ENCODE measurements at regions not wholly inside any gene's neighbourhood (a gene's known extent, or its start where the extent isn't known, plus 50 kb on each side); places are given as distances from the start of the nearest gene placed in this dataset.
"Not testable (repeated sequence)": the region's sequence is repeated elsewhere in the genome, so short reads cannot be mapped to it uniquely, and the experiment has no call there.

- DNase-seq (ENCODE audit: low read depth in 2 of 2), result no peak
Observed at GRCh38 chr12:94916663-94917062, 86.8 kb downstream of the NDUFA12 start.

GRCh38 chr12:94909663-94910062 is 93.8 kb downstream of the NDUFA12 start:
- DNase-seq (ENCODE audit: low read depth in 2 of 2), result no peak

DNA sequence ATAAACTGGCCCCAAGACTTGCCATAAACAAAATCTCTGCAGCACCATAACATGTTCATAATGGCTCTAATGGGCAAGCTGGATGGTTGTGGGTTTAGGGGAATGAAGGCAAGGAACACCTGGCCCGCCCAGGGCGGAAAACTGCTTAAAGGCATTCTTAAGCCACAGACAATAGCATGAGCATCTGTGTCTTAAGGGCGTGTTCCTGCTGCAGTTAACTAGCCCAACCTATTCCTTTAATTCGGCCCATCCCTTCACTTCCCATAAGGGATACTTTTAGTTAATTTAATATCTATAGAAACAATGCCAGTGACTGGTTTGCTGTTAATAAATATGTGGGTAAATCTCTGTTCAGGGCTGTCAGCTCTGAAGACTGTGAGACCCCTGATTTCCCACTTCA is 97.7 kb downstream of the NDUFA12 start:
- not testable (repeated sequence) for DNase-seq (ENCODE audit: low read depth in 2 of 2)

DNA sequence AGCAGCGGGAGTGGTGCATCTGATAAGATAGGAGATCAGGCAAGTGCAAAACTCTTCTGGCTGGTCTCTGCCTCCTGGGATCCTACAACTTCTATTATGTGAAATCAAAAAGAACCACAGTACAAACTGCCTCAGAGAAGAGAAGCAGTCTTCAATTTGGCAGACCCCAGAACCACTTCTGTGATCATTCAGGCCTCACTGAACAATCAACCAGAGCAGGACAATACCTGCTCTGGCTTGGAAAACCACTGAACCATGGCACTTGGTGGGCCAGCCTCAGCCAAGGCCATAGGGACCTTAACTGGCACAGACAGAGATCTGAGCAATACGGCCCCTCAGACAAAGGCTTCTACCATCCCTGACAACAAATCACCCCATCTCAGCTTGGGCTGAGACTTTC is 103.0 kb downstream of the NDUFA12 start:
- no peak for DNase-seq (ENCODE audit: low read depth in 2 of 2)

- DNase-seq (ENCODE audit: low read depth in 2 of 2), result no peak
Observed at GRCh38 chr12:94898388-94898787, 105.1 kb downstream of the NDUFA12 start.

DNA sequence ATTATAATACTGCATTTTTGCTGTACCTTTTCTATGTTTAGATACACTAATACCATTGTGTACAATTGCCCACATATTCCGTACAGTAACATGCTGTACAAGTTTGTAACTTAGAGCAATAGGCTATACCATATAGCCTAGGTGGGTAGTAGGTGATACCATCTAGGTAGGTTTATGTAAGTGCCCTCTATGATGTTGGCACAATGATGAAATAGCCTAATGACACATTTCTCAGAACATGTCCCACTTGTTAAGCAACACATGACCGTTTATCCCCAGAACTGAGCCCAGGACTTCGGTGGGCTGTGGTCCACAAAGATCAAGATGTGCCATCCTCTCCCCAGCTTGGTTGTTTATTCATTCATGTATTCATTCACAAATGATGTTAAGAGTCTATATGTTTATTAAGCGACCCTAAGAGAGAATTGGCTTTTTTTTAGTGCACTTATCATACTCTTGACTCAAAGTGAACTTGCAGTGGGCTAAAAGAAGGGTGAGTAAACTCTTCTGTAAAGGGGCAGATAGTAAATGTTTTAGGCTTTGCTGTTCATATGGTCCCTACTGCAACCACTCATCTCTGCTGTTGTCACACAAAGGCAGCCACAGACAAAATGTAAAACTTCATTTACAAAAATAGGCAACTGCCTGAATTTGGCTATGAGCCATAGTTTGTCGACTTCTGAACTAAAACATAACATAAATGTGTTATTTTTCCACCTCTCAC is 110.8 kb downstream of the NDUFA12 start:
- DNase-seq (ENCODE audit: low read depth in 2 of 2), result no peak

- DNase-seq (ENCODE audit: low read depth in 2 of 2), result no peak
Observed at GRCh38 chr12:94889445-94890210, 113.9 kb downstream of the NDUFA12 start.

- no peak for DNase-seq (ENCODE audit: low read depth in 2 of 2)
Observed at GRCh38 chr12:94879542-94879941, 124.0 kb downstream of the NDUFA12 start.

GRCh38 chr12:94875525-94875924 is 128.0 kb downstream of the NDUFA12 start:
- DNase-seq (ENCODE audit: low read depth in 2 of 2), result no peak

GRCh38 chr12:94874518-94875302 is 128.8 kb downstream of the NDUFA12 start:
- no peak for DNase-seq (ENCODE audit: low read depth in 2 of 2)

DNA sequence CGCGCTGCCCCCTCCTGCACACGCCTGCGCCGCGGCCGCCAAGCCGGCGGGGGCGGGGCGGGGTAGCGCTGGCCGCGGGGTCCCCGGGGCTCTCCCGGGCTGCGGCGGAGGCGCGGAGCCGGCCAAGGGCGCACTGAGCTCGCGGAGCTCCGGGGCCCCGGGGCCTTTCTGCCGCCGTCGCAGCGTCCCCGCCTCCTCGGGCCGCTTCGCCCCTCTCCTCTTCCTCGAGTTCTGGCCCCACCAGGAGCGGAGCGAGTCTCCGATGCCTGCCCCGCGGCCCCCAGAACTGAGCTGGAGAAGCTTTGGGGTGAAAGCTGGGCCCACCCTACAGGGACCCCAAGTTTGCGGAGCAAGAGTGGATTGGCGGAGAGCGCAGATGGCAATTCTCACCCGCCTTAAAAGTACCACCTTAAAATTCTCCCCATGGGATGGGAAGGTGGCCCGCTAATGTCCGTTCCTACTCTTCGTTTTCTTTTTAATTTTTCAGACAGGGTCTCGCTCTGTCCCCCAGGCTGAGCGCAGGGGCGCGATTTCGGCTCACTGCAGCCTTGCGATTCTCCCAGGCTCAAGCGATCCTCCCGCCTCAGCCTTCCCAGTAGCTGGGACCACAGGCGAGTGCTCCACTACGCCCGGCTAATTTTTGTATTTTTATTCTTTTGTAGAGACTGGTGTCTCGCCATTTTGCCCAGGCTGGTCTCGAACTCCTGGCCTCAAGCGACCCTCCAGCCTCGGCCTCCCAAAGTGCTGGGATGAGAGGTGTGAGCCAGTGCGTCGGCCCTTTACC is 129.6 kb downstream of the NDUFA12 start:
- DNase-seq (ENCODE audit: low read depth in 2 of 2), result no peak

- peak in 1 of 2 donors; percentile 9 for DNase-seq (ENCODE audit: low read depth in 2 of 2)
Observed at GRCh38 chr12:94872971-94873733, 130.3 kb downstream of the NDUFA12 start.

DNA sequence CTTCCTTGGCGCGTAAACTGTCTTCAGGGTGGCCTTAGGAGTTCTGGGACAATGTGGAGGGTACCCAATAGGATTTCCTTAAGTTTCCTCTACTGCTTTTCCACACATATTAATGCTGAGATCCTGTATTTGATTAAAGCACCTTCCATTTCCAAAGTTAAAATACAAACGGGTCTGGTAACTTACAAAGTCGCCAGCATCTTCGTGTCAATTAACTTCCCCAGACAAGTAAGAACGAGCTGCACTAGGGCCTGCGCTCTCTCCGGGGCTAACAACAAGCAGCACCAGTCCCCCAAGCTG is 130.9 kb downstream of the NDUFA12 start:
- DNase-seq (ENCODE audit: low read depth in 2 of 2), result no peak

GRCh38 chr12:94872007-94872653 is 131.4 kb downstream of the NDUFA12 start:
- DNase-seq (ENCODE audit: low read depth in 2 of 2), result no peak

DNA sequence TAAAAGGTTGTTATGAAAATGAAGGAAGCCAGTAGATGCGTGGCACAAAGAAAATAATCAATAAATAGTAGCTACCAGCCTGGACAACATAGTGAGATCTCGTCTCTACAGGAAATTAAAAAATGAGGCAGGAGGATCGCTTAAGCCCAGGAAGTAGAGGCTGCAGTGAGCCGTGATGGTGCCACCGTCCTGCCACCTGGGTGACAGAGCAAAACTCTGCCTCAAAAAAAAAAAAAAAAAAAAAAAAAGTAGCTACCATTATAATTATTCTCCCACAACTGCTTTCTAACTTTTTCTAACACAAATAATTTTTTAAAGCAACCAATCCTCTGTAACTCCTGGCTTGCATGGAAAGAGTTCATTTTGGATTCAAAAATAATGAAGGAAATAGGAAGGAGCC is 133.0 kb downstream of the NDUFA12 start:
- no peak for DNase-seq (ENCODE audit: low read depth in 2 of 2)

- no peak for DNase-seq (ENCODE audit: low read depth in 2 of 2)
Observed at GRCh38 chr12:94868161-94868560, 135.3 kb downstream of the NDUFA12 start.

- DNase-seq (ENCODE audit: low read depth in 2 of 2), result no peak
Observed at GRCh38 chr12:94867066-94867855, 136.2 kb downstream of the NDUFA12 start.

GRCh38 chr12:94864987-94865386 is 138.5 kb downstream of the NDUFA12 start:
- no peak for DNase-seq (ENCODE audit: low read depth in 2 of 2)

- DNase-seq (ENCODE audit: low read depth in 2 of 2), result no peak
Observed at GRCh38 chr12:94863321-94864035, 140.0 kb downstream of the NDUFA12 start.

All from stimulated activated CD4-positive, alpha-beta T cell treated with anti-CD3 and anti-CD28 coated beads, Interleukin-1b, Interleukin-23, amount 100 ng/mL, for 4 hours (primary cell).